ENCODE measurements at regions not wholly inside any gene's neighbourhood (a gene's known extent, or its start where the extent isn't known, plus 50 kb on each side); places are given as distances from the start of the nearest gene placed in this dataset.

- TF ChIP-seq CTCF (conservative IDR thresholded peaks at IDR 0.05; ENCODE audit: low read depth, low read length), result no peak
- TF ChIP-seq EZH2phosphoT487 (IDR thresholded peaks at IDR 0.05; ENCODE audit: borderline replicate concordance, low read length), result no peak
Observed at GRCh38 chr19:23531231-23531790, 136.0 kb upstream of the ZNF91 start.
